Nephron progenitor cell (in vitro differentiated cells): ENCODE measurements at regions not wholly inside any gene's neighbourhood (a gene's known extent, or its start where the extent isn't known, plus 50 kb on each side); places are given as distances from the start of the nearest gene placed in this dataset.

Experiments used
- DNase-seq: peaks from one replicate; pipeline ENCODE4 v3.0.0; 2021
- H3K27ac Mint-ChIP-seq: 2 replicates; pipeline ENCODE4 v1.8.0; 2021; ENCODE audit warnings: mild to moderate bottlenecking, moderate library complexity, mixed read lengths
- H3K27me3 Mint-ChIP-seq: 2 replicates; pipeline ENCODE4 v1.8.0; 2021; ENCODE audit warnings: mild to moderate bottlenecking, low read depth, mixed read lengths; ENCODE audit not compliant: poor library complexity
- H3K36me3 Mint-ChIP-seq: 2 replicates; pipeline ENCODE4 v1.8.0; 2021; ENCODE audit warnings: low read depth, mixed read lengths
- H3K4me1 Mint-ChIP-seq: 2 replicates; pipeline ENCODE4 v1.8.0; 2021; ENCODE audit warnings: mixed read lengths
- H3K4me3 Mint-ChIP-seq: 2 replicates; pipeline ENCODE4 v1.8.0; 2021; ENCODE audit warnings: mild to moderate bottlenecking, moderate library complexity, mixed read lengths
- H3K9me3 Mint-ChIP-seq: 2 replicates; pipeline ENCODE4 v1.8.0; 2021; ENCODE audit warnings: mild to moderate bottlenecking, moderate library complexity, mixed read lengths
- CTCF ChIP-seq: fragments of 200-600 bp; sonication (generic); IDR thresholded peaks from 2 replicates; pipeline ENCODE4 v1.5.0; 2021; ENCODE audit warnings: antibody characterized with exemption

- Mint-ChIP-seq H3K27me3 (no peaks in the 10 kb centered on the region), H3K27ac (no peak overlapping the region), H3K4me1 (no peaks in the 10 kb centered on the region), H3K9me3 (peaks cover 80% of the 10 kb centered on the region), H3K4me3 (no peak overlapping the region), H3K36me3 (no peaks in the 10 kb centered on the region)
- no peak for DNase-seq
- TF ChIP-seq CTCF: no peak
Observed at GRCh38 chr4:189504220-189504619, 436.5 kb upstream of the FRG1 start.

- TF ChIP-seq CTCF: no peak
- no peak overlapping the region for H3K27ac Mint-ChIP-seq
- H3K4me3 Mint-ChIP-seq: no peak overlapping the region
- no peak for DNase-seq
- no peaks in the 10 kb centered on the region for H3K4me1 Mint-ChIP-seq
- no peaks in the 10 kb centered on the region for H3K36me3 Mint-ChIP-seq
- peaks cover 80% of the 10 kb centered on the region for H3K9me3 Mint-ChIP-seq
- H3K27me3 Mint-ChIP-seq: no peaks in the 10 kb centered on the region
Observed at GRCh38 chr4:189505380-189505779, 435.3 kb upstream of the FRG1 start.

- H3K9me3 Mint-ChIP-seq: peaks cover 81% of the 10 kb centered on the region
- no peak overlapping the region for H3K27ac Mint-ChIP-seq
- no peaks in the 10 kb centered on the region for H3K36me3 Mint-ChIP-seq
- no peaks in the 10 kb centered on the region for H3K27me3 Mint-ChIP-seq
- DNase-seq: no peak
- no peaks in the 10 kb centered on the region for H3K4me1 Mint-ChIP-seq
- no peak overlapping the region for H3K4me3 Mint-ChIP-seq
- no peak for TF ChIP-seq CTCF
Observed at GRCh38 chr4:189506080-189506479, 434.6 kb upstream of the FRG1 start.

- no peak overlapping the region for H3K27ac Mint-ChIP-seq
- no peaks in the 10 kb centered on the region for H3K4me1 Mint-ChIP-seq
- no peaks in the 10 kb centered on the region for H3K36me3 Mint-ChIP-seq
- TF ChIP-seq CTCF: no peak
- H3K9me3 Mint-ChIP-seq: peaks cover 81% of the 10 kb centered on the region
- no peak overlapping the region for H3K4me3 Mint-ChIP-seq
- DNase-seq: no peak
- H3K27me3 Mint-ChIP-seq: no peaks in the 10 kb centered on the region
Observed at GRCh38 chr4:189507060-189507459, 433.6 kb upstream of the FRG1 start.

GRCh38 chr4:189510601-189511000 lies 430.1 kb upstream of the FRG1 start:
- no peaks in the 10 kb centered on the region for H3K4me1 Mint-ChIP-seq
- H3K9me3 Mint-ChIP-seq: peaks cover 83% of the 10 kb centered on the region
- H3K4me3 Mint-ChIP-seq: no peak overlapping the region
- no peak for TF ChIP-seq CTCF
- H3K36me3 Mint-ChIP-seq: no peaks in the 10 kb centered on the region
- no peak for DNase-seq
- H3K27me3 Mint-ChIP-seq: peaks cover 3% of the 10 kb centered on the region
- H3K27ac Mint-ChIP-seq: no peak overlapping the region

GRCh38 chr4:189511581-189511980 lies 429.1 kb upstream of the FRG1 start:
- no peak for DNase-seq
- Mint-ChIP-seq H3K27me3 (peaks cover 3% of the 10 kb centered on the region), H3K4me3 (no peak overlapping the region), H3K9me3 (peaks cover 82% of the 10 kb centered on the region), H3K4me1 (no peaks in the 10 kb centered on the region), H3K36me3 (no peaks in the 10 kb centered on the region), H3K27ac (no peak overlapping the region)
- no peak for TF ChIP-seq CTCF
